ENCODE measurements at regions not wholly inside any gene's neighbourhood (a gene's known extent, or its start where the extent isn't known, plus 50 kb on each side); places are given as distances from the start of the nearest gene placed in this dataset.

DNA sequence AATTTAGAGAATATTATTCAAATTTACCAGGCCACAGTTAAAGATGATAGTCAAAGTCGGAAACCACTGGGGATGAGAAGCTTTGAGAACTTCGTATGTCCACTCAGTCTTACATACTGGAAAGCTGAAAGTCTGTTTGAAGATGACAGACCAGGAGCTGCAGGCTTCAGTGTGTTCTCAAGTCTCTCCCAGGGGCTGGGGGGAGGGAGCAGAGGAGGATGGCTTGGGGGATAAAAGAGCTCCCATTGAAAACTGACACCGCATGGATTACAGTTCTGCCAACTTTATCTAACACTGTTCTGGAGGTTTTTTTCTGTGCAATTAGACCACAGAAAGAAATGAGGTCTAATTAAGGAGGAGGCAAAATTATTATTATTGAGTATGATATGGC, 170.5 kb upstream of the ALKAL2 start:
- H3K27ac ChIP-seq (ENCODE audit: low read depth in 2 of 2, low read length in 1 of 2) = no peak overlapping the region
- no peak for DNase-seq
- H3K79me2 ChIP-seq (ENCODE audit: insufficient read depth) = no peaks in the 10 kb centered on the region
- peaks cover 0 to 5% of the 10 kb centered on the region in 2 experiments; a peak in 2 of 4 replicates for H3K4me1 ChIP-seq (ENCODE audit: control insufficient read depth in 1 of 2, insufficient read depth in 2 of 2, low read depth in 1 of 2, low read length in 1 of 2)
- no peaks in the 10 kb centered on the region for H3K9me2 ChIP-seq
- H3F3A ChIP-seq (replicated peaks; ENCODE audit: insufficient read depth) = no peaks in the 10 kb centered on the region
- H2AFZ ChIP-seq (ENCODE audit: low read depth) = no peak overlapping the region
- peaks cover 5% of the 10 kb centered on the region for H3K9me3 ChIP-seq
- ChIA-PET POLR2A (no interaction called here), CTCF (interaction anchor here (0.7 kb wide), 1 partner anchor 38 kb away, joined by 3 read pairs; no protein-coding TSS in a partner anchor)
- TF ChIP-seq YY1 (IDR thresholded peaks at IDR 0.05; ENCODE audit: low read depth) (no peak), RCOR1 (IDR thresholded peaks at IDR 0.05; ENCODE audit: low read length) (no peak), NFIC (IDR thresholded peaks at IDR 0.05; ENCODE audit: borderline replicate concordance) (no peak), TCF12 (IDR thresholded peaks at IDR 0.05) (no peak), SMC3 (IDR thresholded peaks at IDR 0.05; ENCODE audit: low read depth, low read length) (no peak), FOSL2 (IDR thresholded peaks at IDR 0.05; ENCODE audit: borderline replicate concordance, low read depth) (no peak), NRF1 (IDR thresholded peaks at IDR 0.05; ENCODE audit: low read depth, low read length) (no peak), GATA2 (CRISPR knock-in tag; IDR thresholded peaks at IDR 0.05) (no peak), ELF1 (IDR thresholded peaks at IDR 0.05) (no peak), EZH2phosphoT487 (IDR thresholded peaks at IDR 0.05; ENCODE audit: borderline replicate concordance, low read depth) (no peak)
- TF ChIP-seq, protein P1, sequence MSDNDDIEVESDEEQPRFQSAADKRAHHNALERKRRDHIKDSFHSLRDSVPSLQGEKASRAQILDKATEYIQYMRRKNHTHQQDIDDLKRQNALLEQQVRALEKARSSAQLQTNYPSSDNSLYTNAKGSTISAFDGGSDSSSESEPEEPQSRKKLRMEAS (IDR thresholded peaks at IDR 0.05; ENCODE audit: low read depth) = no peak
- no peaks in the 10 kb centered on the region for H3K27me3 ChIP-seq (ENCODE audit: insufficient read depth)
- H3K4me2 ChIP-seq = no peak overlapping the region
- no peaks in the 10 kb centered on the region for H3K36me3 ChIP-seq (replicated peaks in 1 of 2; ENCODE audit: control insufficient read depth in 1 of 2, insufficient read depth in 2 of 2, low read length in 1 of 2)
- H3K4me3 ChIP-seq (ENCODE audit: low read depth in 2 of 2, low read length in 1 of 2) = no peak overlapping the region
- whole genome bisulfite sequencing (ENCODE audit: low lambda C conversion rate) = 43% methylated on average over 3 of the region's 3 CpGs
- H4K20me1 ChIP-seq (ENCODE audit: insufficient read depth) = no peaks in the 10 kb centered on the region
- no peak overlapping the region for H3K9ac ChIP-seq

DNA sequence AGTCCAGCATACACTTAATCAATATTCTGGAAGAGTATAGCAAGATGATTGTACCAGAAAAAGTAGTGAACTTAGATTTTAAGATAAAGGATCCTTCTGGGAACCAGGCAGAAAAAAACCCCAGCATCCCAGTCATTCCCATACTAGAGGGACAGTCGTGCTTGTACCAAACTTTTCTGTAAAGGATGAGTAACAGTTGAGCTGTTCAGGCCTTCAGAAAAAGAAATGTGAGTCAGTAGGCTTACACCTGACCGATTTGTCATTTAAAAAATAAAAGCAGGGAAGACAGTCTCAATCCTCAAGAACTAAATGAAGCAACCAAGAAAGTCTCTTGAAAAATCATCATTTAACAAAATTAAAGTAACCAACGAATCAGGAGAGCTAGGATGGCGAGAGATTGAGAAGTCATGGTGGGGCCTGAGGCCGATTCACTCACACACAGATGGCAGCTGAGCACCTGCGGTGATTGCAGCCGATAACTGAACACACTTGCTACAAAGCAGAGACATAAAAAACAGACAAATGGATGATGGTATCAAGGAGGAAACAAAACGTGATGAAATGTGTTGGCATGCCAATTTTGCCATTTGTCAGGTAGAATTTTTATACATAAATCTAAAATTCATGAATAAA, 170.0 kb upstream of the ALKAL2 start:
- no peak for DNase-seq
- ChIA-PET POLR2A (no interaction called here), CTCF (interaction anchor here (0.7 kb wide), 1 partner anchor 39 kb away, joined by 3 read pairs; no protein-coding TSS in a partner anchor)
- no peaks in the 10 kb centered on the region for H3F3A ChIP-seq (replicated peaks; ENCODE audit: insufficient read depth)
- no peaks in the 10 kb centered on the region for H3K27me3 ChIP-seq (ENCODE audit: insufficient read depth)
- no peaks in the 10 kb centered on the region for H4K20me1 ChIP-seq (ENCODE audit: insufficient read depth)
- H3K27ac ChIP-seq (ENCODE audit: low read depth in 2 of 2, low read length in 1 of 2) = no peak overlapping the region
- H3K9ac ChIP-seq = no peak overlapping the region
- H3K36me3 ChIP-seq (replicated peaks in 1 of 2; ENCODE audit: control insufficient read depth in 1 of 2, insufficient read depth in 2 of 2, low read length in 1 of 2) = no peaks in the 10 kb centered on the region
- H3K4me1 ChIP-seq (ENCODE audit: control insufficient read depth in 1 of 2, insufficient read depth in 2 of 2, low read depth in 1 of 2, low read length in 1 of 2) = peaks cover 0 to 5% of the 10 kb centered on the region in 2 experiments; a peak in 2 of 4 replicates
- peaks cover 5% of the 10 kb centered on the region for H3K9me3 ChIP-seq
- WGBS (ENCODE audit: low lambda C conversion rate) = 8% methylated on average over 8 of the region's 8 CpGs
- H3K79me2 ChIP-seq (ENCODE audit: insufficient read depth) = no peaks in the 10 kb centered on the region
- H3K4me3 ChIP-seq (ENCODE audit: low read depth in 2 of 2, low read length in 1 of 2) = no peak overlapping the region
- no peak overlapping the region for H2AFZ ChIP-seq (ENCODE audit: low read depth)
- H3K9me2 ChIP-seq = no peaks in the 10 kb centered on the region
- TF ChIP-seq EP300 (IDR thresholded peaks at IDR 0.05; ENCODE audit: borderline replicate concordance in 1 of 2, low read depth in 1 of 2, low read length in 1 of 2) (0 out of 4 replicates have a peak, but pooled peaks of 1 of the 2 experiments have one; percentile 10), GATA2 (CRISPR knock-in tag; IDR thresholded peaks at IDR 0.05) (peak; percentile 73), RAD21 (IDR thresholded peaks at IDR 0.05; ENCODE audit: low read length) (no peak)
- H3K4me2 ChIP-seq = no peak overlapping the region

DNA sequence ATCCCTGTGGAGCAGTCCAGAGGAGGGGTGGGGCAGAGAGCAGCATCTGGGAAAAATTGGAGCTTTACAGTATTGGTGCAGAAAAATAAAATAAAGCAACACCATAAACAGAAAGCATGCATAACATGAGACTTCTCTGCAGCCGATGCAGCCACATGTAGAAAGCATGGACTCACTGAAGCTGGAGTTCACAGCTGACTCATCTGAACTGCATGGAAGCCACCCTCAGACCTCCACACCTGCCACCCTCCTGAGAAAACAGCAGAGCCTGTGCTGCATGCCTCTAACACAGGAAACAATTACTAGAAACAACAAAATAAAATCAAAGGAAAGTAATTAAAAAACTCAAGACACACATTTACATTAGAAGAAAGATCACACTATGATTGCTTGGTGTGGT, 169.4 kb upstream of the ALKAL2 start:
- Histone ChIP-seq H3K4me1 (ENCODE audit: control insufficient read depth in 1 of 2, insufficient read depth in 2 of 2, low read depth in 1 of 2, low read length in 1 of 2) (peaks cover 0 to 5% of the 10 kb centered on the region in 2 experiments; a peak in 2 of 4 replicates), H3K27ac (ENCODE audit: low read depth in 2 of 2, low read length in 1 of 2) (no peak overlapping the region), H2AFZ (ENCODE audit: low read depth) (no peak overlapping the region), H3K4me3 (ENCODE audit: low read depth in 2 of 2, low read length in 1 of 2) (no peak overlapping the region), H3K79me2 (ENCODE audit: insufficient read depth) (no peaks in the 10 kb centered on the region), H4K20me1 (ENCODE audit: insufficient read depth) (no peaks in the 10 kb centered on the region), H3F3A (replicated peaks; ENCODE audit: insufficient read depth) (no peaks in the 10 kb centered on the region), H3K36me3 (replicated peaks in 1 of 2; ENCODE audit: control insufficient read depth in 1 of 2, insufficient read depth in 2 of 2, low read length in 1 of 2) (no peaks in the 10 kb centered on the region), H3K4me2 (no peak overlapping the region), H3K9me2 (no peaks in the 10 kb centered on the region), H3K27me3 (ENCODE audit: insufficient read depth) (no peaks in the 10 kb centered on the region), H3K9ac (no peak overlapping the region), H3K9me3 (peaks cover 1% of the 10 kb centered on the region)
- ChIA-PET CTCF (interaction anchor here (1.3 kb wide), 1 partner anchor 18 kb away, joined by 5 read pairs; no protein-coding TSS in a partner anchor), POLR2A (no interaction called here)
- no peak for DNase-seq
- TF ChIP-seq RAD21 (IDR thresholded peaks at IDR 0.05; ENCODE audit: low read length) (no peak), NFIC (IDR thresholded peaks at IDR 0.05; ENCODE audit: borderline replicate concordance) (no peak), NRF1 (IDR thresholded peaks at IDR 0.05; ENCODE audit: low read depth, low read length) (no peak), SMC3 (IDR thresholded peaks at IDR 0.05; ENCODE audit: low read depth, low read length) (no peak), ELF1 (IDR thresholded peaks at IDR 0.05) (no peak), RXRA (IDR thresholded peaks at IDR 0.05; ENCODE audit: borderline replicate concordance, low read depth) (no peak), MEF2A (IDR thresholded peaks at IDR 0.05; ENCODE audit: borderline replicate concordance, low read depth) (no peak), POLR2AphosphoS5 (IDR thresholded peaks at IDR 0.05; ENCODE audit: low read depth, low read length) (no peak)
- TF ChIP-seq, protein P2, sequence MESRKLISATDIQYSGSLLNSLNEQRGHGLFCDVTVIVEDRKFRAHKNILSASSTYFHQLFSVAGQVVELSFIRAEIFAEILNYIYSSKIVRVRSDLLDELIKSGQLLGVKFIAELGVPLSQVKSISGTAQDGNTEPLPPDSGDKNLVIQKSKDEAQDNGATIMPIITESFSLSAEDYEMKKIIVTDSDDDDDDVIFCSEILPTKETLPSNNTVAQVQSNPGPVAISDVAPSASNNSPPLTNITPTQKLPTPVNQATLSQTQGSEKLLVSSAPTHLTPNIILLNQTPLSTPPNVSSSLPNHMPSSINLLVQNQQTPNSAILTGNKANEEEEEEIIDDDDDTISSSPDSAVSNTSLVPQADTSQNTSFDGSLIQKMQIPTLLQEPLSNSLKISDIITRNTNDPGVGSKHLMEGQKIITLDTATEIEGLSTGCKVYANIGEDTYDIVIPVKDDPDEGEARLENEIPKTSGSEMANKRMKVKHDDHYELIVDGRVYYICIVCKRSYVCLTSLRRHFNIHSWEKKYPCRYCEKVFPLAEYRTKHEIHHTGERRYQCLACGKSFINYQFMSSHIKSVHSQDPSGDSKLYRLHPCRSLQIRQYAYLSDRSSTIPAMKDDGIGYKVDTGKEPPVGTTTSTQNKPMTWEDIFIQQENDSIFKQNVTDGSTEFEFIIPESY (IDR thresholded peaks at IDR 0.05; ENCODE audit: borderline replicate concordance, low read depth) = no peak
- TF ChIP-seq, protein P3, sequence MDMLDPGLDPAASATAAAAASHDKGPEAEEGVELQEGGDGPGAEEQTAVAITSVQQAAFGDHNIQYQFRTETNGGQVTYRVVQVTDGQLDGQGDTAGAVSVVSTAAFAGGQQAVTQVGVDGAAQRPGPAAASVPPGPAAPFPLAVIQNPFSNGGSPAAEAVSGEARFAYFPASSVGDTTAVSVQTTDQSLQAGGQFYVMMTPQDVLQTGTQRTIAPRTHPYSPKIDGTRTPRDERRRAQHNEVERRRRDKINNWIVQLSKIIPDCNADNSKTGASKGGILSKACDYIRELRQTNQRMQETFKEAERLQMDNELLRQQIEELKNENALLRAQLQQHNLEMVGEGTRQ (IDR thresholded peaks at IDR 0.05; ENCODE audit: borderline replicate concordance, low read depth, low read length) = no peak
- WGBS (ENCODE audit: low lambda C conversion rate) = 26% methylated on average over 1 of the region's 1 CpG
